CD8-positive, alpha-beta memory T cell (primary cell): ENCODE measurements at regions not wholly inside any gene's neighbourhood (a gene's known extent, or its start where the extent isn't known, plus 50 kb on each side); places are given as distances from the start of the nearest gene placed in this dataset.

ENCODE experiments used
- CTCF ChIA-PET: fragments of 350-600 bp; sonication (Branson Sonifier 250); formaldehyde crosslinking; loops from one replicate; lab custom pipeline; 2021; ENCODE audit warnings: antibody characterized with exemption; lab: Charles Lee
- POLR2A ChIA-PET: fragments of 350-600 bp; sonication (Branson Sonifier 250); formaldehyde crosslinking; loops from one replicate; lab custom pipeline; 2021; ENCODE audit warnings: antibody characterized with exemption; lab: Charles Lee
- DNase-seq, 5 donors: peaks; one replicate each; pipeline versions ENCODE4 v3.0.0 to v3.0.0-alpha.2; 2020 to 2022; ENCODE audit warnings: mixed read lengths in 1 of 5
- H3K27ac ChIP-seq: one replicate; pipeline ENCODE4 v1.7.0; 2013; ENCODE audit warnings: low read depth, mild to moderate bottlenecking, low read length, moderate library complexity
- H3K27me3 ChIP-seq: 2 replicates; pipeline ENCODE4 v1.7.0; 2013; ENCODE audit warnings: low read length, mild to moderate bottlenecking; ENCODE audit not compliant: insufficient read depth, poor library complexity, severe bottlenecking
- H3K36me3 ChIP-seq: 2 replicates; pipeline ENCODE4 v1.7.0; 2013; ENCODE audit warnings: mild to moderate bottlenecking, low read length, moderate library complexity; ENCODE audit not compliant: insufficient read depth
- H3K4me1 ChIP-seq: 2 replicates; pipeline ENCODE4 v1.7.0; 2013; ENCODE audit warnings: mild to moderate bottlenecking, low read length, moderate library complexity; ENCODE audit not compliant: insufficient read depth
- H3K4me3 ChIP-seq: 2 replicates; pipeline ENCODE4 v1.7.0; 2013; ENCODE audit warnings: mild to moderate bottlenecking, low read length
- H3K9me3 ChIP-seq: 2 replicates; pipeline ENCODE4 v1.7.0; 2013; ENCODE audit warnings: mild to moderate bottlenecking, low read length
- H3K27ac Mint-ChIP-seq, 8 donors: one replicate each; pipeline ENCODE4 v1.8.0; 2020 to 2021; ENCODE audit warnings: mixed read lengths in 8 of 8, mild to moderate bottlenecking in 6 of 8, inconsistent platforms in 3 of 8, moderate library complexity in 3 of 8
- H3K27me3 Mint-ChIP-seq, 2 donors: one replicate each; pipeline ENCODE4 v1.8.0; 2020 to 2021; ENCODE audit warnings: mixed read lengths in 2 of 2, mild to moderate bottlenecking in 1 of 2, moderate library complexity in 1 of 2
- H3K36me3 Mint-ChIP-seq, 3 donors: one replicate each; pipeline ENCODE4 v1.8.0; 2020 to 2021; ENCODE audit warnings: mixed read lengths in 3 of 3, inconsistent platforms in 1 of 3, mild to moderate bottlenecking in 1 of 3
- H3K4me1 Mint-ChIP-seq, 3 donors: one replicate each; pipeline ENCODE4 v1.8.0; 2020 to 2021; ENCODE audit warnings: mixed read lengths in 3 of 3, inconsistent platforms in 1 of 3, mild to moderate bottlenecking in 1 of 3
- H3K4me3 Mint-ChIP-seq, 7 donors: one replicate each; pipeline ENCODE4 v1.8.0; 2020 to 2021; ENCODE audit warnings: mixed read lengths in 7 of 7, mild to moderate bottlenecking in 6 of 7, moderate library complexity in 4 of 7, inconsistent platforms in 2 of 7
- H3K9me3 Mint-ChIP-seq, 5 donors: one replicate each; pipeline ENCODE4 v1.8.0; 2020 to 2022; ENCODE audit warnings: mixed read lengths in 5 of 5, mild to moderate bottlenecking in 3 of 5, moderate library complexity in 2 of 5, inconsistent platforms in 1 of 5

- H3K4me3 Mint-ChIP-seq = no peak overlapping the region
- H3K4me1 Mint-ChIP-seq = no peaks in the 10 kb centered on the region
Observed at GRCh38 chr6:4666886-4667513, 109.2 kb upstream of the CDYL start.

GRCh38 chr6:4665489-4666417, 110.5 kb upstream of the CDYL start:
- no peak overlapping the region for H3K27ac ChIP-seq
- ChIA-PET POLR2A (no interaction called here), CTCF (no interaction called here)
- no peaks in the 10 kb centered on the region for H3K9me3 ChIP-seq
- Mint-ChIP-seq H3K4me3 (no peak overlapping the region), H3K4me1 (no peaks in the 10 kb centered on the region), H3K36me3 (no peaks in the 10 kb centered on the region), H3K27me3 (peaks cover 5 to 12% of the 10 kb centered on the region in 2 donors), H3K9me3 (no peaks in the 10 kb centered on the region), H3K27ac (no peak overlapping the region)
- no peaks in the 10 kb centered on the region for H3K4me1 ChIP-seq
- DNase-seq = no peak
- no peaks in the 10 kb centered on the region for H3K27me3 ChIP-seq
- H3K36me3 ChIP-seq = no peaks in the 10 kb centered on the region
- H3K4me3 ChIP-seq = no peak overlapping the region

More at GRCh38 chr6:4666886-4667513, 109.2 kb upstream of the CDYL start:
- Histone ChIP-seq H3K27me3 (no peaks in the 10 kb centered on the region), H3K4me3 (no peak overlapping the region), H3K27ac (no peak overlapping the region), H3K9me3 (no peaks in the 10 kb centered on the region), H3K36me3 (no peaks in the 10 kb centered on the region), H3K4me1 (no peaks in the 10 kb centered on the region)
- Mint-ChIP-seq H3K9me3 (no peaks in the 10 kb centered on the region), H3K27ac (peak overlapping the region in 1 of 8 donors; percentile 71), H3K27me3 (peaks cover 5 to 7% of the 10 kb centered on the region in 2 donors), H3K36me3 (no peaks in the 10 kb centered on the region)
- ChIA-PET POLR2A (no interaction called here), CTCF (no interaction called here)
- DNase-seq = no peak

- Mint-ChIP-seq H3K27ac (peak overlapping the region in 1 of 8 donors; percentile 23), H3K4me1 (no peaks in the 10 kb centered on the region), H3K9me3 (no peaks in the 10 kb centered on the region), H3K27me3 (peaks cover 8 to 12% of the 10 kb centered on the region in 2 donors), H3K4me3 (no peak overlapping the region), H3K36me3 (no peaks in the 10 kb centered on the region)
- Histone ChIP-seq H3K27me3 (no peaks in the 10 kb centered on the region), H3K9me3 (no peaks in the 10 kb centered on the region), H3K27ac (no peak overlapping the region), H3K4me1 (no peaks in the 10 kb centered on the region), H3K36me3 (no peaks in the 10 kb centered on the region), H3K4me3 (no peak overlapping the region)
- ChIA-PET CTCF (no interaction called here), POLR2A (no interaction called here)
- no peak for DNase-seq
Observed at GRCh38 chr6:4664911-4665310, 111.3 kb upstream of the CDYL start.

- H3K27ac Mint-ChIP-seq = no peak overlapping the region
- no peak for DNase-seq
- no peaks in the 10 kb centered on the region for H3K4me1 Mint-ChIP-seq
- no peaks in the 10 kb centered on the region for H3K36me3 ChIP-seq
- POLR2A ChIA-PET = no interaction called here
- H3K27ac ChIP-seq = no peak overlapping the region
- CTCF ChIA-PET = no interaction called here
- H3K27me3 Mint-ChIP-seq = peaks cover 8 to 12% of the 10 kb centered on the region in 2 donors
- H3K9me3 Mint-ChIP-seq = no peaks in the 10 kb centered on the region
- no peaks in the 10 kb centered on the region for H3K9me3 ChIP-seq
- H3K27me3 ChIP-seq = no peaks in the 10 kb centered on the region
- H3K4me1 ChIP-seq = no peaks in the 10 kb centered on the region
- H3K4me3 Mint-ChIP-seq = no peak overlapping the region
- no peaks in the 10 kb centered on the region for H3K36me3 Mint-ChIP-seq
- H3K4me3 ChIP-seq = no peak overlapping the region
Observed at GRCh38 chr6:4664117-4664626, 112.0 kb upstream of the CDYL start.

GRCh38 chr6:4662886-4663285, 113.3 kb upstream of the CDYL start:
- Mint-ChIP-seq H3K4me1 (no peaks in the 10 kb centered on the region), H3K36me3 (no peaks in the 10 kb centered on the region), H3K9me3 (peaks cover 0 to 4% (median 0%) of the 10 kb centered on the region in 5 donors), H3K27ac (peak overlapping the region in 1 of 8 donors; percentile 13), H3K27me3 (peaks cover 10 to 12% of the 10 kb centered on the region in 2 donors), H3K4me3 (no peak overlapping the region)
- H3K9me3 ChIP-seq = no peaks in the 10 kb centered on the region
- no peaks in the 10 kb centered on the region for H3K36me3 ChIP-seq
- no peak for DNase-seq
- ChIA-PET CTCF (no interaction called here), POLR2A (no interaction called here)
- no peaks in the 10 kb centered on the region for H3K27me3 ChIP-seq
- H3K27ac ChIP-seq = no peak overlapping the region
- no peak overlapping the region for H3K4me3 ChIP-seq
- no peaks in the 10 kb centered on the region for H3K4me1 ChIP-seq

- Histone ChIP-seq H3K4me3 (no peak overlapping the region), H3K27me3 (no peaks in the 10 kb centered on the region), H3K4me1 (no peaks in the 10 kb centered on the region), H3K27ac (no peak overlapping the region), H3K9me3 (no peaks in the 10 kb centered on the region), H3K36me3 (no peaks in the 10 kb centered on the region)
- Mint-ChIP-seq H3K4me3 (no peak overlapping the region), H3K27me3 (peaks cover 5 to 7% of the 10 kb centered on the region in 2 donors), H3K9me3 (peaks cover 0 to 4% (median 0%) of the 10 kb centered on the region in 5 donors), H3K36me3 (no peaks in the 10 kb centered on the region), H3K27ac (no peak overlapping the region), H3K4me1 (no peaks in the 10 kb centered on the region)
- ChIA-PET POLR2A (no interaction called here), CTCF (no interaction called here)
- DNase-seq = no peak
Observed at GRCh38 chr6:4661391-4661790, 114.8 kb upstream of the CDYL start.

- peaks cover 5 to 6% of the 10 kb centered on the region in 2 donors for H3K27me3 Mint-ChIP-seq
- peaks cover 0 to 4% (median 0%) of the 10 kb centered on the region in 5 donors for H3K9me3 Mint-ChIP-seq
- CTCF ChIA-PET = no interaction called here
- H3K4me1 Mint-ChIP-seq = no peaks in the 10 kb centered on the region
- H3K36me3 ChIP-seq = no peaks in the 10 kb centered on the region
- POLR2A ChIA-PET = no interaction called here
- no peaks in the 10 kb centered on the region for H3K9me3 ChIP-seq
- H3K27ac ChIP-seq = no peak overlapping the region
- H3K27me3 ChIP-seq = no peaks in the 10 kb centered on the region
- H3K36me3 Mint-ChIP-seq = no peaks in the 10 kb centered on the region
- DNase-seq = no peak
- H3K4me3 Mint-ChIP-seq = no peak overlapping the region
- no peak overlapping the region for H3K4me3 ChIP-seq
- peak overlapping the region in 1 of 8 donors; percentile 33 for H3K27ac Mint-ChIP-seq
- no peaks in the 10 kb centered on the region for H3K4me1 ChIP-seq
Observed at GRCh38 chr6:4660377-4661321, 115.6 kb upstream of the CDYL start.
